HG03175 (cell line): ENCODE measurements at regions not wholly inside any gene's neighbourhood (a gene's known extent, or its start where the extent isn't known, plus 50 kb on each side); places are given as distances from the start of the nearest gene placed in this dataset.
"Not testable (repeated sequence)": the region's sequence is repeated elsewhere in the genome, so short reads cannot be mapped to it uniquely, and the experiment has no call there.

Experiments
- ATAC-seq: cut with Tn5 transposase; IDR thresholded peaks from one replicate; pipeline ENCODE4 v1.9.1; 2021; ENCODE audit warnings: mild to moderate bottlenecking, moderate library complexity; ENCODE audit not compliant: unreplicated experiment

DNA sequence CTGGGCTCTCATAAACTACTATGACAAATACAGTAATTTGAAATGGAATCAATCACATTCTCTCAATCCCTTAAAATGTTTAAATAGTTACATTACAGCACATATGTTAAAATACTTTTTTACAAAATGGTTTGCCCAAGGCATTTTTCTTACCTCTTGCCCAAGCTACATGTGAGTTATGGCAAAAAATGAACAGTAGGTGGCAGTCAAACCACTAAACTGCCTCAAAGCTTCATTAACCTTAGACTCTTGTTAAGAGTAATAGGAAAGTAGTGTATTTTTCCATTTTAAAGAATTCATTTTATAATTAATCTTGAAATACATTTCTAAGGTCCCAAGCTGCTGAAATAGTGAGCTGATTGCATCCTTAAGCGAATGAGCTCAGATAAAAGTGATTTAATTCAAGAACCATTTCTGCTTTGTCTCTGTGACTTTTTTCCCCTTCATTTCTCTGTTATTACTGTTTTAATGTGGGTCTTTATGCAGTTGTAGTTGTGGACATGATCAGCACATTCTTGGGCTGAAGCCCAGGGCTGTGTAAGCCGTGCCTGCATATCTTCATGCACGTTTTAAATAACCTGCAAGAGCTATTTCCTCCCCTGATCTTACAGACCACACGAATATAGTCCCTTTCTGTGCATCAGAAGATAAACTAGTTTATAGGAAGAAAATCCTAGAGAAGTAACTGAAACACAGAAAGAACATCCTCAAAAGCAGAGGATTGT lies 311.8 kb downstream of the LNPK start:
- peak; percentile 62 for ATAC-seq

GRCh38 chr2:175688243-175688642 lies 313.8 kb downstream of the LNPK start:
- ATAC-seq: no peak

DNA sequence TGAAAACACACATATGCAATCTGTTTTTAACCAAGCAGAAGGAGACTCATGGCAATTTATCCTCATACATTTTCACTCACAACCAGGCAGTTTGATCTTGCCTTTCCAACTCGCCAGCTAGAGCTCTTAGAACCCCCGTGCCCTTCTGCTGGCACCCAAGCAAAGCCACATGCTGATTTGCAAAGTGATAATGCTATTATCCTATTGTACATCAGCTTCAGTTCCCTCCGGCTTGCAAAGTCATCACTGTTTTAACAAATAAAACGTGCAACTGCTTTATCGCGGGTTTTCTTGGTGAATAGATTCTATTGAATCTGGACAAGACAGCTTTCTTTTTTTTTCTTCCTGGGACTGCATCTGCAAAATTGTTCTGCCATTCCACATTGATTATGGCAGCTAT lies 314.6 kb downstream of the LNPK start:
- ATAC-seq: no peak

- no peak for ATAC-seq
Observed at GRCh38 chr2:175686002-175686401, 316.1 kb downstream of the LNPK start.

DNA sequence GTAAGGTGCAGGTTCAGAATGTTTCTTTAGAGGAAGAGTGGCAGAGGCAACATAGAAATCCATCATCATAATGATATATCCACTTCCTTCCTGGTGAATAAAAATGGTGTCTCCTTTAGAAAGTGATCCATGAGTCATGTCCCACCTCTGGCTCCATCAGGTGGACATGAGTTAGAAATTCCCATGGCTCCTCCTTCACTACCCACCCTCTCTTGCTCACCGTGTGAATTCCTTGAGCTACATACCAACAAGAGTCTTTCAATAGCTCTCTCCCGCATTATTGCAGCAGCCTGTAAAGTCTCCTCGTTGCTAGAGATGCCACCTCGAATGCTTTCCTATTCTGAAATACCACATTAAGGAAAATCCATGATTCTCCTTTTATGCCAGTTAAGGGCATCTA lies 317.6 kb downstream of the LNPK start:
- ATAC-seq: no peak

DNA sequence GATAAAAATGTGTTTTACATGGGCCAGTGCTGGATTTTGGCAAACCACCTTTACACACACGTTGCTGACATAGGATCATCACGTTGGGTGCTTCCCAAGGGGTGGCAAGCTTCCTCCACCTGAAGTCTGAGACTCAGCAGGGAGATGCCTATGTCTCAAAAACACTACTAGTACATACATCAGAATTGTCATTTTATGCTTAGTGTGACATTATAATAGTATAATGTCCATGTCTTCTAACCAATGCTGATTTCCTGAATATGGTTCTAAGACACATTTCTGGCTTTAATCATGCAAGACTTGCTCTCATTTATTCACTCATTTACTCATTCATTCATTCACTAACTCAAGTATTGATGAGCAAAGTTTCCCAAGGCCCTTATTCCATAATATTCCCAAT lies 322.3 kb downstream of the LNPK start:
- no peak for ATAC-seq

GRCh38 chr2:175679231-175679630 lies 322.8 kb downstream of the LNPK start:
- ATAC-seq: no peak

DNA sequence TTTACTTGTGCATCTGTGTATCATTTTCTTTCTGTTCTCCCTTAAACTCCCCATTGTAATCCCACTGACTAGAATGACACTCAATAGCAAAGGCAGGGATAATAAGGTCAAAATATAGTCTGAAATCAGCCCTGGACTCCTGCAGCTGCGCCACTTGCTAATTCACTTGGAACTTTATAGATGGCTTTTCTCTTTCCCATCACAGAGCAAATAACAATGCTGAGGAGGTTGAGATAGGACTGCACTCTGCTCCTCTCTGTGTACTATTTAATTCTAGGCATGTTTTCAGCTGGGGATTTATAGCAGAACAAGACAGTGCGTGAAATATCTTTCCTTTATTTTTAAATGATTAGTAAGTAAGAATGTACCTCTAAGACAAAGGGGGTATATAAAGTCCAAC lies 324.2 kb downstream of the LNPK start:
- no peak for ATAC-seq

DNA sequence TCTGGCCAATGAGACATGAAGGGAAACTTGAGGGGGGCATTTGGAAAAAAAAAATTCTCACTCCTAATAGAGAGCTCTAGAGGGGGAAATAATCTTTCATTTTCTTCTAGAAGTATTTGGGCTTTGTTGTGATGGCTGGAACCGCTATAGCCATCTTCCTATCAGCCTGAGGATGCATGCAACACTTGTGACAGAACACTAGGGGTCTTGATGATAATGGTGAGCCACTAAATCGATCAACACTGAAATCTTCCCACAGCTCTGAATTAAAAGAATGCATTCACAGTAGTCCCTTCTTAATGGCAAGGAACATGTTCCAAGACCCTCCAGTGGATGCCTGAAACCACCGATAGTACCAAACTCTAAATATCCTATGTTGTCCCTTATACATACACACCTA lies 325.3 kb downstream of the LNPK start:
- no peak for ATAC-seq

- not testable (repeated sequence) for ATAC-seq
Observed at GRCh38 chr2:175668804-175669203, 333.3 kb downstream of the LNPK start.

- ATAC-seq: no peak
Observed at GRCh38 chr2:175662335-175662734, 339.7 kb downstream of the LNPK start.

GRCh38 chr2:175648577-175649063 lies 353.4 kb downstream of the LNPK start:
- no peak for ATAC-seq

DNA sequence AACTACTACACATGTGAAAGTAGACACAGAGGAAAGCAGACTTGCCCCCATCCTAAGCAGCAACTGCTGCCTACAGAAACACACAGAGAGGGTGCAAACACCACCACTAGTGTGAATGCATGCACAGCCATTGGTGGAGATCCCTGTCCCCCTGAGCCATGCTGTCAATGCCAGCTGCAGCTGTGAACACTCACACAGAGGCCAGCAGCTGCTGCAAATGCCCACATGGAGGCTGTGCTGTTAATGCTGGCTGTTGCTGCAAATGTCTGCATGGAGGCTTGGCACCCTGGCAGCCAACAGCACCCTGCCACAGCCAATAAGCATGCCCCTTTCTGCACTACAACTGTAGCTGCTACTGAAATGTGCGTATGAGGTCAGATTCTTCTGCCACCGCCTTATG lies 355.0 kb downstream of the LNPK start:
- no peak for ATAC-seq

DNA sequence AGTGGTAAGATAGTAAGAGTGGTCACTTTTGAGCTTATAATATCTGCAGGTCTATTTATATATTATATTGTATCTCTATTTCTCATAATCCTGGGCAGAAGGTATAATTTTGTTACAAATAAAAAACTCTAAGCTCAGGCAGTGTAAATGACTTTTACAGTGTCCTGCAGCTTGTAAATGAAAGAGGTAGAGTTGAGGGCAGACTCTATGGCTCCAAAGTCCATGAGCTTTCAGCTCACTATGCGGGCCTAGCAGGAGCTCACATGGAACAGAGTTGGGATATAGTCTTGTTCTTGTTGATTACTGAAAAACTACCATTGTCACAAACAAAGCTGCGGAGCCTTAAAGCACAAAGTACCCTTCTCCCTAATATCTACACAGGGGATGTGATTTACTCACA lies 361.4 kb downstream of the LNPK start:
- ATAC-seq: no peak

GRCh38 chr2:175633227-175633626 lies 368.8 kb downstream of the LNPK start:
- ATAC-seq: no peak

DNA sequence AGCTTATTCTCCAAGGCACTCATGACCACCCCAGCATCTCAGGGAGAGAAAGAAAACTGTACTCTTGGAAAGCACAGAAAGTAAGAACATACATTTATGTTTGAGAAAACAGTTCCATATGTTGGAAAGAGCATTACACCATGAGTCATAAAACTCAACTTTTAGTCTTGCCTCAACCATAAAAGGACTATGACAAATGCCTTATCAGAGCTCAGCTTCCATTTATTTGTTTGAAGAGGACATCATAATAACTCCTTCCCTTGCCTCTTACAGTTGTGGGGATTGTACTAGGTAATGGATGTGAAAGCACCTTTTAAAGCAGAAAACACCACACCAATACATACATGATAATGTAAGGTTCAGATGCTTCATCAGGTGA lies 370.8 kb downstream of the LNPK start:
- no peak for ATAC-seq

GRCh38 chr2:175630280-175631244 lies 371.5 kb downstream of the LNPK start:
- no peak for ATAC-seq

- no peak for ATAC-seq
Observed at GRCh38 chr2:175628243-175628642, 373.8 kb downstream of the LNPK start.

DNA sequence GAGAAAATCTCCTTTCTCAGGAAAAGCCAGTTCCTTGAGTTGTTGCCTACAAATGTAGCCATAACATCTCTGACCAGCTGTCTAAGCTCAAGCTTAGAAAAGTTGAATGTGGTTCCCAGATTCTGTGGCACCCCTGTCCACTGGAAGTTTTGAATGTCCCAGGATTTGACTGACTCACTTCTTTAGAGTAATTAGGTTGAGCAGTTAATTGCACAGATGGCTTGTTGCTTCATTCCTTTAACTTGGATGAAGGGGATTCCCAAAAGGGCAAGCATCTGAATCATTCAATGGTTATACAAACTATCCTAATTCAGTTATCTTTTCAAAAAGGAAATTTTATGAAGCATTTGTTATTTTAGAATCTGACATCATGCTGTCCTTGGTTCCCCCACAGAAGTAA lies 374.7 kb downstream of the LNPK start:
- no peak for ATAC-seq

- ATAC-seq: no peak
Observed at GRCh38 chr2:175626796-175627195, 375.3 kb downstream of the LNPK start.

- no peak for ATAC-seq
Observed at GRCh38 chr2:175624785-175625184, 377.3 kb downstream of the LNPK start.

DNA sequence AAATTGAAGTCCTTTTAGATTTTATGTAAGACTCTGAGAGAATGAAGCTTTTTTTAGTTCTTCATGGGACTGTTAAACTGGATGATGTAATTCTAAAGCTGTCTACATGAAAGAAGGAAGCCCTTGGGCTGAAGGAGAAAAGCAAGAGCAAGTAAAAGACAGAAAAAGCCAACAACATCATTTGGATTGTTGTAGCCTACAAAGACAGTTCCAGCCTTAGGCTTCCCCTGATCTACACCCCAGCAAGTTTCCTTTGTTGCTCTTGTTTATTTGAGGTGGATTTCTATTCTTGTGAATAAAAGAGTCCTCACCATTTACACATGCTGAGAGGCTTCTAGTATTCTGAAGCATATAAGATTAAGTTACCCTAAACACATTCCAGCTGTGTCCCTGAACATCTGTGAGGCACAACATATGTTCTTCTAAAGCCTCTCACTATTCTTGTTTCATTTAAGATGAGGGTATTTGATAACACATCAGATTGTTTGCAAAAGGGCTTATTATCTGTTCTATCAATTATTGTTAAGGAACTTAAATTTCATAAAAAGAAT lies 377.8 kb downstream of the LNPK start:
- no peak for ATAC-seq
